ENCODE measurements at regions not wholly inside any gene's neighbourhood (a gene's known extent, or its start where the extent isn't known, plus 50 kb on each side); places are given as distances from the start of the nearest gene placed in this dataset.

GRCh38 chr4:27350161-27350560 is 489.5 kb downstream of the STIM2 start:
- no peak overlapping the region for H3K4me3 ChIP-seq
- no peaks in the 10 kb centered on the region for H3K9me3 ChIP-seq
- no peaks in the 10 kb centered on the region for H3K4me1 ChIP-seq
- DNase-seq: no peak
- TF ChIP-seq POLR2A (IDR thresholded peaks at IDR 0.05): no peak
- TF ChIP-seq, protein P1, sequence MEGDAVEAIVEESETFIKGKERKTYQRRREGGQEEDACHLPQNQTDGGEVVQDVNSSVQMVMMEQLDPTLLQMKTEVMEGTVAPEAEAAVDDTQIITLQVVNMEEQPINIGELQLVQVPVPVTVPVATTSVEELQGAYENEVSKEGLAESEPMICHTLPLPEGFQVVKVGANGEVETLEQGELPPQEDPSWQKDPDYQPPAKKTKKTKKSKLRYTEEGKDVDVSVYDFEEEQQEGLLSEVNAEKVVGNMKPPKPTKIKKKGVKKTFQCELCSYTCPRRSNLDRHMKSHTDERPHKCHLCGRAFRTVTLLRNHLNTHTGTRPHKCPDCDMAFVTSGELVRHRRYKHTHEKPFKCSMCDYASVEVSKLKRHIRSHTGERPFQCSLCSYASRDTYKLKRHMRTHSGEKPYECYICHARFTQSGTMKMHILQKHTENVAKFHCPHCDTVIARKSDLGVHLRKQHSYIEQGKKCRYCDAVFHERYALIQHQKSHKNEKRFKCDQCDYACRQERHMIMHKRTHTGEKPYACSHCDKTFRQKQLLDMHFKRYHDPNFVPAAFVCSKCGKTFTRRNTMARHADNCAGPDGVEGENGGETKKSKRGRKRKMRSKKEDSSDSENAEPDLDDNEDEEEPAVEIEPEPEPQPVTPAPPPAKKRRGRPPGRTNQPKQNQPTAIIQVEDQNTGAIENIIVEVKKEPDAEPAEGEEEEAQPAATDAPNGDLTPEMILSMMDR (IDR thresholded peaks at IDR 0.05): no peak
- H3K36me3 ChIP-seq: no peaks in the 10 kb centered on the region
- 35 to 58% methylated on average over 3 of the region's 3 CpGs for WGBS, 2 donors
- no peaks in the 10 kb centered on the region for H3K27me3 ChIP-seq
- H3K27ac ChIP-seq: no peak overlapping the region
- intact Hi-C loops (cut with DNase I): no loop called here

- TF ChIP-seq, protein P1 (IDR thresholded peaks at IDR 0.05): no peak
- no peak for TF ChIP-seq POLR2A (IDR thresholded peaks at IDR 0.05)
- no peaks in the 10 kb centered on the region for H3K27me3 ChIP-seq
- no peak for DNase-seq
- H3K36me3 ChIP-seq: no peaks in the 10 kb centered on the region
- no peaks in the 10 kb centered on the region for H3K4me1 ChIP-seq
- 33 to 36% methylated on average over 6 of the region's 6 CpGs for WGBS, 2 donors
- no peaks in the 10 kb centered on the region for H3K9me3 ChIP-seq
- H3K4me3 ChIP-seq: no peak overlapping the region
- H3K27ac ChIP-seq: no peak overlapping the region
- intact Hi-C loops (cut with DNase I): no loop called here
These were observed 496.6 kb downstream of the STIM2 start for GRCh38 chr4:27357283-27357682.

DNA sequence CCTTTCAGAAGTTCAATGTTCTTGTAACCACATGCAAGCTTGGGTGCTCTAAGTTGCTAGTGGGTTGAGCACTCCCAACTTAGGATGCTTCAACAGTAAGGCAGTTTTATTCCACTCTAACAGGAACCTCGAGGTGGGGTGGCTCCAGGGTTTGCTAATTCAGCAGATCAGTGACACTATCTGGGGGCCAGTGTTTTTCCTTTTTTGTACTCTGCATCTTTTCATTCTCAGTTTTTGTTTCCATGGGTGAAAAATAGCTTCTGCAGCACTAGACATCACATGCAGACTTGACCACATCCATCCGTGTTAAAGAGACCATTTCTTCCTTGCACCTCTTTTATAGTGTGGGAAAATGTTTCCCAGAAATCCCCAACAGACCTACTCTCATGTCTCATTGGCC is 497.6 kb downstream of the STIM2 start:
- intact Hi-C loops (cut with DNase I): no loop called here
- Histone ChIP-seq H3K4me3 (no peak overlapping the region), H3K9me3 (no peaks in the 10 kb centered on the region), H3K4me1 (no peaks in the 10 kb centered on the region), H3K27ac (no peak overlapping the region), H3K36me3 (no peaks in the 10 kb centered on the region), H3K27me3 (no peaks in the 10 kb centered on the region)
- 23 to 60% methylated on average over 2 of the region's 2 CpGs for WGBS, 2 donors
- DNase-seq: no peak
- TF ChIP-seq POLR2A (IDR thresholded peaks at IDR 0.05): no peak
- TF ChIP-seq, protein P1 (IDR thresholded peaks at IDR 0.05): no peak

DNA sequence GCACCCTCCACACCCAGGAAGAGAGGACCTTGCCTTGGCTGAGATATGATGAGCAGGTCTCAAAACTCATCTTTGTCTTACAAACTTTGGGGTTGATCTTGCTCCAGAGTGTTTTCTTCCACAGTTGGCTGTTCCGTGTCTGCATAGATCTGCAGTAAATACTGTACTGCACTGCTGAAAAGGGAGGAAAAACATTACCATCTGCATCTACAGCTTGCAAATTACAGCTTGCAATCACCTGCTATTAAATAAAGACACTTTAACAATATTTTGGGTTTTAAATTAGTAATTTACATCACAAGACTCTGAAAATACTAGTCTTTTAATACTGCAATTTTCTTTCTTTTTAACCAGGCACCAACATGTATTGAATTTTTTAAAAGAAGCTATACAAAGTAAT is 499.5 kb downstream of the STIM2 start:
- Histone ChIP-seq H3K4me3 (no peak overlapping the region), H3K9me3 (no peaks in the 10 kb centered on the region), H3K27me3 (no peaks in the 10 kb centered on the region), H3K36me3 (no peaks in the 10 kb centered on the region), H3K4me1 (no peaks in the 10 kb centered on the region), H3K27ac (no peak overlapping the region)
- intact Hi-C loops (cut with DNase I): no loop called here
- no peak for TF ChIP-seq POLR2A (IDR thresholded peaks at IDR 0.05)
- TF ChIP-seq, protein P1 (IDR thresholded peaks at IDR 0.05): no peak
- DNase-seq: no peak
- 62 to 100% methylated on average over 1 of the region's 1 CpG for WGBS, 2 donors

DNA sequence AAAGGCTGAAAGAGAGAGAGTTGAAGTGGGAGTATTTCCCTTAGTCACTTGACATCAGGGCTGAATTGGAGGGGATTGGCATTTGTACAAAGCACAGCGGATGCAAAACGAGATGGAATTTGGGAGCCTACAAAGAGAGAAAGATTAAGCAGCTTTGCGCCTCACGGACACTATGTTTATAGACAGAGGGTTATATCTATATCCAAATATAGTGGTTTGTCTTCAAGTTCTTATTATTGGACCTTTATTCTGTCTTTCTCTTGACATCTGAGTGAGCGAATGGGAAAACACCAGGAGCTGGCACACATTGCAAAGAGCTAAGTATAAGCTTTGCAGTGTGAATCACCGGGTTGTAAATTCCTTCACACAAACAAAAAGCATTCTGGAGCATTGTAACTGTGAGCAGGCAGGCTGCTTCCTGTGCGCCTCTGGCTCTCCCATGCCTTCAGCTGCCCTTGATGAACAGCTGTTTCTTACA is 500.2 kb downstream of the STIM2 start:
- Histone ChIP-seq H3K27me3 (no peaks in the 10 kb centered on the region), H3K9me3 (no peaks in the 10 kb centered on the region), H3K36me3 (no peaks in the 10 kb centered on the region), H3K4me1 (no peaks in the 10 kb centered on the region), H3K27ac (no peak overlapping the region), H3K4me3 (no peak overlapping the region)
- no peak for DNase-seq
- 30 to 43% methylated on average over 7 of the region's 7 CpGs for WGBS, 2 donors
- intact Hi-C loops (cut with DNase I): no loop called here
- TF ChIP-seq, protein P1 (IDR thresholded peaks at IDR 0.05): no peak
- TF ChIP-seq POLR2A (IDR thresholded peaks at IDR 0.05): no peak
